DOHH2 (cell line): ENCODE measurements at regions not wholly inside any gene's neighbourhood (a gene's known extent, or its start where the extent isn't known, plus 50 kb on each side); places are given as distances from the start of the nearest gene placed in this dataset.

Experiments used
- CTCF ChIP-seq: fragments of 200-600 bp; sonication (generic); IDR thresholded peaks from one replicate; pipeline ENCODE4 v1.5.1; 2014; ENCODE audit warnings: antibody characterized with exemption, mild to moderate bottlenecking, low read depth, low read length; ENCODE audit not compliant: poor library complexity, severe bottlenecking
- EZH2phosphoT487 ChIP-seq: fragments of 200-600 bp; sonication (generic); IDR thresholded peaks from 2 replicates; pipeline ENCODE4 v1.6.1; 2017; ENCODE audit warnings: borderline replicate concordance, mild to moderate bottlenecking, antibody characterized with exemption, low read length, moderate library complexity, mixed read lengths

GRCh38 chr1:55700359-55701130, 485.4 kb upstream of the USP24 start:
- no peak for TF ChIP-seq CTCF
- no peak for TF ChIP-seq EZH2phosphoT487
